ENCODE measurements at regions not wholly inside any gene's neighbourhood (a gene's known extent, or its start where the extent isn't known, plus 50 kb on each side); places are given as distances from the start of the nearest gene placed in this dataset.
"Not testable (repeated sequence)": the region's sequence is repeated elsewhere in the genome, so short reads cannot be mapped to it uniquely, and the experiment has no call there.

GRCh38 chr2:66177128-66177796 is 257.7 kb upstream of the MEIS1 start:
- not testable (repeated sequence) for TF ChIP-seq EZH2 (IDR thresholded peaks at IDR 0.05; ENCODE audit: insufficient read depth, low read length); CTCF (IDR thresholded peaks at IDR 0.05; ENCODE audit: insufficient read depth, low read depth, low read length)
